GM10248 (cell line): ENCODE measurements at regions not wholly inside any gene's neighbourhood (a gene's known extent, or its start where the extent isn't known, plus 50 kb on each side); places are given as distances from the start of the nearest gene placed in this dataset.

Experiments used
- CTCF ChIA-PET: fragments of 300-600 bp; sonication (Branson Sonifier 250); formaldehyde crosslinking; extraction: SDS; loops from one replicate; lab custom pipeline; 2021; ENCODE audit warnings: antibody characterized with exemption; lab: Yijun Ruan, JAX
- POLR2A ChIA-PET: fragments of 350-650 bp; sonication (Branson Sonifier 250); formaldehyde crosslinking; extraction: SDS; loops from one replicate; lab custom pipeline; 2020; ENCODE audit warnings: antibody characterized with exemption; lab: Yijun Ruan, JAX
- DNase-seq: peaks from one replicate; pipeline ENCODE4 v3.0.0; 2012; ENCODE audit errors: extremely low spot score
- CTCF ChIP-seq: IDR thresholded peaks from 2 replicates; pipeline ENCODE4 v1.5.1; 2012; ENCODE audit warnings: mild to moderate bottlenecking, low read depth; ENCODE audit errors: extremely low read depth, missing control alignments, control extremely low read depth

GRCh38 chr1:19591482-19592091 is 52.5 kb upstream of the NBL1 start:
- ChIA-PET CTCF (interaction anchor here (1.2 to 2.9 kb wide), 3 partner anchors 9 to 250 kb away, joined by 3 to 18 read pairs (median 4); no protein-coding TSS in a partner anchor), POLR2A (no interaction called here)
- no peak for TF ChIP-seq CTCF
- DNase-seq, result no peak

- POLR2A ChIA-PET, result no interaction called here
Observed at GRCh38 chr1:19585507-19585906, 58.6 kb upstream of the NBL1 start.

GRCh38 chr1:19582318-19582717 is 61.8 kb upstream of the NBL1 start:
- CTCF ChIA-PET, result interaction anchor here (0.6 to 4.6 kb wide), 44 partner anchors 9 to 239 kb away, joined by 3 to 46 read pairs (median 5); a partner anchor contains a TSS
- peak; percentile 75 for DNase-seq
- POLR2A ChIA-PET, result no interaction called here
- peak; percentile 82 for TF ChIP-seq CTCF

More at GRCh38 chr1:19585507-19585906, 58.6 kb upstream of the NBL1 start:
- TF ChIP-seq CTCF, result no peak
- no peak for DNase-seq
- CTCF ChIA-PET, result interaction anchor here (1.4 to 1.5 kb wide), 2 partner anchors 10 to 12 kb away, joined by 3 to 4 read pairs; a partner anchor contains a TSS

- ChIA-PET POLR2A (no interaction called here), CTCF (interaction anchor here (0.7 to 4.6 kb wide), 24 partner anchors 10 to 238 kb away, joined by 3 to 46 read pairs (median 7); a partner anchor contains a TSS)
- no peak for DNase-seq
- TF ChIP-seq CTCF, result no peak
Observed at GRCh38 chr1:19581381-19581780, 62.7 kb upstream of the NBL1 start.

- DNase-seq, result no peak
- ChIA-PET POLR2A (no interaction called here), CTCF (no interaction called here)
- no peak for TF ChIP-seq CTCF
Observed at GRCh38 chr1:19577561-19577960, 66.5 kb upstream of the NBL1 start.

GRCh38 chr1:19577036-19577435 is 67.1 kb upstream of the NBL1 start:
- no peak for TF ChIP-seq CTCF
- DNase-seq, result no peak
- ChIA-PET CTCF (no interaction called here), POLR2A (no interaction called here)
